ENCODE measurements at regions not wholly inside any gene's neighbourhood (a gene's known extent, or its start where the extent isn't known, plus 50 kb on each side); places are given as distances from the start of the nearest gene placed in this dataset.
"Not testable (repeated sequence)": the region's sequence is repeated elsewhere in the genome, so short reads cannot be mapped to it uniquely, and the experiment has no call there.

DNA sequence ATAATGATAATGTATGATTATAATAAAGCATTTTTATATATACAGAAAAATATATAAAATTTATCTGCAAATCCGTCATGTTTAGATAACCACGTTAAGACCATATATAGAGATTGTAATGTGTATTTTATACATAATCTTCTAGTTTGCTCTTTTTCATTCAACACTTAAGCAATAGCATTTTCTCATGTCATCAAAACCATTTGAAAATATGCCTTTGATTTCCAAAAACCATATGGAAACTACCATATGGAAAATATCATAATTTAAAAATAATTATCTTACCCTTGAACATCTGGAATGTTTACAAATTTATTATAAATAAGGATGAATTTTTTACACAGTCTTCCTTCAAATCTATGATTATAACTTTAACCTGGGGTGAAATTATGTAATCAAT is 250.4 kb upstream of the NPSR1 start:
- H3K27me3 ChIP-seq, result no peaks in the 10 kb centered on the region
- H3K4me1 ChIP-seq, result no peaks in the 10 kb centered on the region
- H3K4me3 ChIP-seq, result no peak overlapping the region
- no peaks in the 10 kb centered on the region for H4K20me1 ChIP-seq
- no peak overlapping the region for H3K9ac ChIP-seq
- H3K36me3 ChIP-seq, result no peaks in the 10 kb centered on the region
- no peak overlapping the region for H3K4me2 ChIP-seq
- H3K9me3 ChIP-seq, result no peaks in the 10 kb centered on the region
- TF ChIP-seq Cebpa-rat (IDR thresholded peaks at IDR 0.05), result no peak
- no peak overlapping the region for H3K27ac ChIP-seq

DNA sequence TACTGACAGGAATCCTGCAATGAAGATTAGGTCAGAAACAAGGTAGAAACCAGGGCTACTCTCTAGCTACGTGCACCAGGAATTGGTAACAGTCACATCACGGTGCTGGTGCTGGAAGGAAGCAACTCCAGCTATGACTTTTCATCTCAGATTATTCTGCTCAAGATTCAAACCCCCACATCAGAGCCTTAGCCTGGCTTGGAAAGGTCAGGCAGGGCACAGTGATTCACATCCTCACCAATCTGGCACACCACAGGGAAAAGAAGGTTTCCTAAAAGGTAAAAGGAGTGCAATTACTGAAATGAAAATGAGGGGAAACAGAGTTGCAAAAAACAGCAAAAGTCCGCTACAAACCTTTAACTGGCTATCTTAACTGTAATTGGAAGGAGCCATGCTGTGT is 240.2 kb upstream of the NPSR1 start:
- Histone ChIP-seq H3K9me3 (no peaks in the 10 kb centered on the region), H3K36me3 (no peaks in the 10 kb centered on the region), H3K27me3 (no peaks in the 10 kb centered on the region), H3K4me3 (no peak overlapping the region), H3K4me2 (no peak overlapping the region), H4K20me1 (no peaks in the 10 kb centered on the region), H3K27ac (no peak overlapping the region), H3K9ac (no peak overlapping the region), H3K4me1 (no peaks in the 10 kb centered on the region)
- TF ChIP-seq Cebpa-rat (IDR thresholded peaks at IDR 0.05), result no peak

DNA sequence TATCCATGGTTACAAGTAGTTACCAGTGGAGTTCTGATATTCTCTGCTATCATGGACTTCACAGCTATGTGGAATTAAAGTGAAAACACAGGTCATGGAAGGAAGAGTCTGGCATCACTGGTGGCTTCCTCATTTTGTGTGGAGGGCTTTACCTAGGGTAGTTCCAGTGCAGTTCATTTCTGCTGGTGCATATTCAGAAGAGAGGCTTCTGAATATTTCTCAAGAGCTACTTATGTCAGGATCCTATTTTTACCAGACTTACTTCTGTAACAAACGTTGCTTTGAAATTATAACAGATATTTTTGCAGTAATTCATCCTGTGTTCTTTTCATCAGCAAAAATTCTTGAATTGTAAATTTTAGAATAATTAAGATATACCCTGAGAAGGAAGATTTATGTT is 236.5 kb upstream of the NPSR1 start:
- no peak overlapping the region for H3K4me2 ChIP-seq
- H3K36me3 ChIP-seq, result no peaks in the 10 kb centered on the region
- no peaks in the 10 kb centered on the region for H4K20me1 ChIP-seq
- no peak overlapping the region for H3K4me3 ChIP-seq
- no peaks in the 10 kb centered on the region for H3K27me3 ChIP-seq
- H3K27ac ChIP-seq, result no peak overlapping the region
- H3K4me1 ChIP-seq, result no peaks in the 10 kb centered on the region
- TF ChIP-seq Cebpa-rat (IDR thresholded peaks at IDR 0.05), result no peak
- no peak overlapping the region for H3K9ac ChIP-seq
- no peaks in the 10 kb centered on the region for H3K9me3 ChIP-seq

DNA sequence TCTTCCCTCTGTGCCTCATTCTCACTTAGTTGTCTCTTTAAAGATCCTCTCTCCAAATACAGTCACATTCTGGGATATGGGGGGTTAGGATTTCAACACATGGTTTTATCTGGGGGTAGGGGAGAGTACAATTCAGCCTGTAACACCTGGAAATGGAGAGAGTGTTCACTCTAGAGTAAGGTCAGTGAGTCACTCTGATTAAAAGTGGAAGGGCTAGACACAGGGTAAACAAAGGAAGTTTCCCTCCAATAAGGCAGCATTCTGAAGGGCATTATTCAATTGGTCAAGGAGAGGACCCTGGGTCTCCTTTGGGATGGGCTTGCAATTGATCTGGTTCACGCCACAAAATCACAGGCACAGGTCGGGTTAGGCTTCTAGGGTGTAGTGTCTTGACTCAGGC is 232.8 kb upstream of the NPSR1 start:
- Histone ChIP-seq H4K20me1 (no peaks in the 10 kb centered on the region), H3K4me3 (no peak overlapping the region), H3K9ac (no peak overlapping the region), H3K9me3 (no peaks in the 10 kb centered on the region), H3K27me3 (no peaks in the 10 kb centered on the region), H3K36me3 (no peaks in the 10 kb centered on the region), H3K4me1 (no peaks in the 10 kb centered on the region), H3K4me2 (no peak overlapping the region), H3K27ac (no peak overlapping the region)
- TF ChIP-seq Cebpa-rat (IDR thresholded peaks at IDR 0.05), result no peak

DNA sequence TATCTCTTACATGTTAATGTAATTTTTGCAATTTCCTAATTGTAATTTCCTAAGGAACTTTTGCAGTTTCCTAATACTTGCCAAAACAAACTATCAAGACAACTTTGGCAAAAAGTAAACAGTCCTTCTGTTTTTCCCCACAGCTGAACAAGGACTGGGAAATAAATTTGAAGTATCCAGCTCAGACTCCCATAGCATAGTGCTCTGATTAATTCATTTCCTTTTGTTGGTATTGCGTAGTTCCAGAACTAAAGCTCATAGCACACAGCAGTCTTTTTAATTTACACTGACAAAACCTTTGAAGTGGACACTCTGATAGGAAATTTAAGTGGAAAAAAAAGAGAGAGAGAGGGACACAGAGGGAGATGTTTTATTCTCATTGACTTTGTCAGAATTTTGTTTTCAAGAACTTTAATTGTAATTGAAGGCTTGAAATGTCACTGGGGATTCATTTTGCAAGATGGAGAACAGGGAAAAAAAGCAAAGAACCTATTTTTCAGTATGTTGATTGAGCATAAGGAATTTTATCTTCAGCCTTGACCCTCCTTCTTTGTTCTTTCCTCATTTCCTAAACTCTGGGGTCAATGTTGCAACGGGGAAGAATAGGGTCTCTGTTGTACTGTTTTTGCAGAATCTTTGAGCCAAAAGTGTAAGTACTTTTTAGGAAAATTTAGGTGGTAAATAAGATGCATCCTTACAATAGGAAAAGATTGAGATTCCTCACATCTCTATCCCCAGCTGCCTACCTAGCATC is 232.2 kb upstream of the NPSR1 start:
- no peaks in the 10 kb centered on the region for H4K20me1 ChIP-seq
- TF ChIP-seq Cebpa-rat (IDR thresholded peaks at IDR 0.05), result no peak
- no peaks in the 10 kb centered on the region for H3K27me3 ChIP-seq
- H3K4me2 ChIP-seq, result no peak overlapping the region
- no peaks in the 10 kb centered on the region for H3K36me3 ChIP-seq
- no peaks in the 10 kb centered on the region for H3K9me3 ChIP-seq
- H3K4me3 ChIP-seq, result no peak overlapping the region
- H3K9ac ChIP-seq, result no peak overlapping the region
- no peak overlapping the region for H3K27ac ChIP-seq
- no peaks in the 10 kb centered on the region for H3K4me1 ChIP-seq

DNA sequence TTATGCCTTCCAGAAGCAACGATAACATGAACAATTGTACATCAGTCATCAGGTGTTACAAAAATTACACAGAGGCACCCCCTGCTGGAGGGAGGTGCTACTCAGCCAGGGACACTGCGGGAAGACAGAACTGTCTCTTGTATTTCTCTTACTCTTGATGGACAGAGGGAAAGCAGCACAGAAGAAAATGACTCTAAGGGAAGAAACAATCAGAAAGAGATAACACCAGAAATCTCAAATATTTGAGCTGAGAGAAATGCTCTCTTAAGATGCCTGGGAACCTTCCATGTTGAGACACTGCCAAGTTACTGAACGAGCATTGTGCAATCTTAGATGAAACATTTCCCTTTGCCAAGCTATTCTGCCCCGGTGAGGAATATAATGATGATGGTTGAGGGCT is 227.6 kb upstream of the NPSR1 start:
- Histone ChIP-seq H3K36me3 (no peaks in the 10 kb centered on the region), H3K4me3 (no peak overlapping the region), H3K27ac (no peak overlapping the region), H3K4me2 (no peak overlapping the region), H3K27me3 (no peaks in the 10 kb centered on the region), H3K9ac (no peak overlapping the region), H4K20me1 (no peaks in the 10 kb centered on the region), H3K4me1 (no peaks in the 10 kb centered on the region), H3K9me3 (no peaks in the 10 kb centered on the region; the same call in 1 of the 2 replicates)
- TF ChIP-seq Cebpa-rat (IDR thresholded peaks at IDR 0.05), result no peak

DNA sequence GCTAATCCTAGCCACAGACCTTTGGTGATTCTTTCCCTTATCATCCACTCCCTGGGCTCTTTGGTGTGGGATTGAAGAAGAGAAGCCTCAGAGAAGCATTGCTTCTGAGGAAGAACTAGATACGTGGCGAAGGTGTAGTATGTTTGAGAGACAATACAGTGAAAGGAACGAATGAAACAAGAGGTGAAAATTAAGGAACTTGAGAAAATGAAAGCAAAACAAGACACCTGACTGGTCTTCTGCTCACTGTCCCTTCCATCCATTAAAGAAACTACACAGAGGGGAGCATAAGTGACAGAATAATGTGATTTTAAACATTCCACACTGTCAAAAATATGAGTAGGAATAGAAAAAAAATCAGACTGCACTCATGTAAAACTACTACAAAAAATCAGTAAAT is 219.6 kb upstream of the NPSR1 start:
- no peaks in the 10 kb centered on the region for H3K36me3 ChIP-seq
- H3K4me3 ChIP-seq, result no peak overlapping the region
- no peak overlapping the region for H3K27ac ChIP-seq
- H3K27me3 ChIP-seq, result no peaks in the 10 kb centered on the region
- no peak overlapping the region for H3K4me2 ChIP-seq
- no peak for TF ChIP-seq Cebpa-rat (IDR thresholded peaks at IDR 0.05)
- H4K20me1 ChIP-seq, result no peaks in the 10 kb centered on the region
- H3K9ac ChIP-seq, result no peak overlapping the region
- H3K4me1 ChIP-seq, result no peaks in the 10 kb centered on the region
- no peaks in the 10 kb centered on the region for H3K9me3 ChIP-seq

DNA sequence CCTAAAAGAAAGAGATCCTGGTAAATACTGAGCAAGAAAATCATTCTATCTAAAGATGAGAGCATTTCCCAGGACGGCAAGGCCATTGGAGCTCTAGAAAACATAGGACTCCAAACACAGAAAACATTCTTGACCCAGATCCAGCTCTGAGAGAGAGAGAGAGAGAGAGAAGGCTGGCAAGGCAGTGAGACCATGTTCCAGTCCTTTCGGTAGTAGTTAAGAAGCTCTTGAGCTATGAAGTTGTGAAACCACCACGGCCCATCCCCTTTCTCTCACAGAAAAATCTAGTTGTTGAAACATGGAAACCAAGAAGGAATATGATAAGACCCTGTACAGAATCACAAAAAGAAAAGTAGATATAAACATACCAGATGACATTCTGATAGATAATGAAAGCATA is 212.4 kb upstream of the NPSR1 start:
- Histone ChIP-seq H3K27me3 (no peaks in the 10 kb centered on the region), H3K9ac (no peak overlapping the region), H3K4me2 (no peak overlapping the region), H4K20me1 (no peaks in the 10 kb centered on the region), H3K9me3 (no peaks in the 10 kb centered on the region), H3K36me3 (no peaks in the 10 kb centered on the region), H3K4me1 (no peaks in the 10 kb centered on the region), H3K4me3 (no peak overlapping the region), H3K27ac (no peak overlapping the region)
- TF ChIP-seq Cebpa-rat (IDR thresholded peaks at IDR 0.05), result no peak

DNA sequence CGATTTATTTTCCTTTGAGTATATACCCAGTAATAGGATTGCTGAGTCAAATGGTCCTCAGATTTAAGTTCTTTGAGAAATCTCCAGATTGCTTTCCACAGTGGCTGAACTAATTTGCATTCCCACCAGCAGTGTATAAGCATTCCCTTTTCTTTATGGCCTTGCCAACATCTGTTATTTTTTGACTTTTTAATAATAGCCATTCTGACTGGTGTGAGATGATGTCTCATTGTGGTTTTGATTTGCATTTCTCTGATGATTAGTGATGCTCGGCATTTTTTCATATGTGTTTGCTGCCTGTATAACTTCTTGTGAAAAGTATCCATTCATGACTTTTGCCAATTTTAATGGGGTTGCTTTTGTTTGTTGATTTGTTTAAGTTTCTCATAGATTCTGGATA is 209.5 kb upstream of the NPSR1 start:
- H3K27ac ChIP-seq, H3K27me3 ChIP-seq, H4K20me1 ChIP-seq, H3K9me3 ChIP-seq, H3K4me1 ChIP-seq, H3K4me2 ChIP-seq, H3K36me3 ChIP-seq, H3K4me3 ChIP-seq, H3K9ac ChIP-seq: not testable (repeated sequence)

DNA sequence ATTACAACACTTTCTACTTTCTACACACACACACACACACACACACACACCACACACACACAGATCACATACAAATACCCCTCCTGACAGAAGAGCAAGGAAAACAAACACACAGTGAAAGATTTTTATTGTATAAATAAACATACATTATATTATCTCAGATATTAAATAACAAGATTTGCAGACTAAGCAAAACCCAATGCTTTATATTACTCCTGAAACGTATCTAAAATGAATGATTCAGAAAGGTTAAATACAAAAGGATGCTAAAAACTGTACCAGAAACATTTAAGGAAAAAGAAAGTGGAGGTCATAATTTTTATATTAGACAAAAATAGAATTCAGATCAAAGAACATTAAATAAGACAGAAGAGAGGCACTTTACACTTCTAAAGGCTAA is 208.3 kb upstream of the NPSR1 start:
- Histone ChIP-seq H3K27me3 (no peaks in the 10 kb centered on the region), H3K9me3 (no peaks in the 10 kb centered on the region), H4K20me1 (no peaks in the 10 kb centered on the region), H3K4me2 (no peak overlapping the region), H3K4me1 (no peaks in the 10 kb centered on the region), H3K9ac (no peak overlapping the region), H3K27ac (no peak overlapping the region), H3K4me3 (no peak overlapping the region), H3K36me3 (no peaks in the 10 kb centered on the region)
- no peak for TF ChIP-seq Cebpa-rat (IDR thresholded peaks at IDR 0.05)

DNA sequence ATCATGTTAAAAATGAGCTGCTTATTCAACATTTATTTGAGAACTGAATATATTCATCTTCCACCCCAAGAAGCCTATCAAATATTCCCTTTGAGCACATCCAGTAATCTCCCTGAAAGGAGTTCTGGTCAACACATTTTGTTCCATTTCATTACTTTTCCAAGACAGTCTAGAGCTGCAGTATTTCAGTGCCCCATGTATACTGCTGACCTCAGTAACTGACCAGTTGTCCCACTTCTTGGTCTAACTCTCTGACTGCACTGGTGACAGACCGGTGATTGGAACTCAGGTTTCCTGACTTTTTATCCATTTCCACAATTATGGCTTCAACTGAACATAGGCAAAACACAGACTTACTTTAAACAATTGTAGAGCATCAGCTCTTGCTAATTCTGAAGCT is 206.8 kb upstream of the NPSR1 start:
- Histone ChIP-seq H3K4me1 (no peaks in the 10 kb centered on the region), H3K9me3 (no peaks in the 10 kb centered on the region), H3K9ac (no peak overlapping the region), H3K4me2 (no peak overlapping the region), H3K4me3 (no peak overlapping the region), H3K27ac (no peak overlapping the region), H4K20me1 (no peaks in the 10 kb centered on the region), H3K36me3 (no peaks in the 10 kb centered on the region), H3K27me3 (no peaks in the 10 kb centered on the region)
- no peak for TF ChIP-seq Cebpa-rat (IDR thresholded peaks at IDR 0.05)

All from BLaER1 (cell line).